GM23248 (cell line): ENCODE measurements at regions not wholly inside any gene's neighbourhood (a gene's known extent, or its start where the extent isn't known, plus 50 kb on each side); places are given as distances from the start of the nearest gene placed in this dataset.

Experiments used
- DNase-seq: peaks from one replicate; pipeline ENCODE4 v3.0.0-alpha.2; 2015
- H2AFZ ChIP-seq: fragments of 200-600 bp; sonication (generic); 2 replicates; pipeline ENCODE4 v1.6.1; 2016; ENCODE audit warnings: antibody characterized with exemption
- H3F3A ChIP-seq: fragments of 200-600 bp; sonication (generic); 2 replicates; pipeline ENCODE4 v1.6.1; 2016; ENCODE audit warnings: mild to moderate bottlenecking, antibody characterized with exemption, mixed run types; ENCODE audit not compliant: insufficient read depth
- H3K27ac ChIP-seq: fragments of 200-600 bp; sonication (generic); 2 replicates; pipeline ENCODE4 v1.5.1; 2016; ENCODE audit warnings: mild to moderate bottlenecking
- H3K27me3 ChIP-seq: fragments of 200-600 bp; sonication (generic); replicated peaks from 2 replicates; pipeline ENCODE4 v1.6.1; 2016; ENCODE audit warnings: mild to moderate bottlenecking; ENCODE audit not compliant: insufficient read depth
- H3K36me3 ChIP-seq: fragments of 200-600 bp; sonication (generic); 2 replicates; pipeline ENCODE4 v1.6.1; 2016; ENCODE audit warnings: low read depth, mild to moderate bottlenecking
- H3K4me1 ChIP-seq: fragments of 200-600 bp; sonication (generic); 2 replicates; pipeline ENCODE4 v1.6.1; 2016; ENCODE audit warnings: mild to moderate bottlenecking; ENCODE audit not compliant: insufficient read depth
- H3K4me2 ChIP-seq: fragments of 200-600 bp; sonication (generic); one replicate; pipeline ENCODE4 v1.6.1; 2016; ENCODE audit warnings: mild to moderate bottlenecking; ENCODE audit not compliant: unreplicated experiment
- H3K4me3 ChIP-seq: fragments of 200-600 bp; sonication (generic); 2 replicates; pipeline ENCODE4 v1.5.1; 2016; ENCODE audit warnings: mild to moderate bottlenecking
- H3K79me2 ChIP-seq: fragments of 200-600 bp; sonication (generic); 2 replicates; pipeline ENCODE4 v1.6.1; 2016; ENCODE audit warnings: mild to moderate bottlenecking; ENCODE audit not compliant: insufficient read depth
- H3K9ac ChIP-seq: fragments of 200-600 bp; sonication (generic); 2 replicates; pipeline ENCODE4 v1.6.1; 2016; ENCODE audit warnings: mild to moderate bottlenecking
- H3K9me2 ChIP-seq: fragments of 200-600 bp; sonication (generic); 2 replicates; pipeline ENCODE4 v1.6.1; 2016; ENCODE audit warnings: mixed run types, mild to moderate bottlenecking, moderate library complexity; ENCODE audit not compliant: insufficient read depth
- H3K9me3 ChIP-seq: fragments of 200-600 bp; sonication (generic); one replicate; pipeline ENCODE4 v1.6.1; 2017; ENCODE audit warnings: low read depth
- H4K20me1 ChIP-seq: fragments of 200-600 bp; sonication (generic); 2 replicates; pipeline ENCODE4 v1.6.0; 2016; ENCODE audit not compliant: insufficient read depth
- EZH2 ChIP-seq: fragments of 200-600 bp; sonication (generic); IDR thresholded peaks from 2 replicates; pipeline ENCODE4 v1.6.1; 2018; ENCODE audit warnings: antibody characterized with exemption, mild to moderate bottlenecking; ENCODE audit not compliant: insufficient read depth, poor library complexity, severe bottlenecking
- EZH2phosphoT487 ChIP-seq: fragments of 200-600 bp; sonication (generic); IDR thresholded peaks from 2 replicates; pipeline ENCODE4 v1.6.1; 2018; ENCODE audit warnings: antibody characterized with exemption, moderate library complexity, mild to moderate bottlenecking, low read depth; ENCODE audit not compliant: insufficient read depth
- WGBS, 2 experiments: methylation state at CpG; one replicate each; pipeline ENCODE4 v1.1.6; 2015 to 2017; ENCODE audit warnings: low lambda C conversion rate in 2 of 2, low coverage in 1 of 2; ENCODE audit errors: missing lambda C conversion rate in 2 of 2; 5-methylcytosine and 5-hydroxymethylcytosine counted together
- in situ Hi-C: fragments of 300-500 bp; cut with MboI; formaldehyde crosslinking; loops from 2 replicates; pipeline ENCODE4 v1.15.0; 2020

- DNase-seq, result no peak
- TF ChIP-seq EZH2phosphoT487 (no peak), EZH2 (no peak)
- no peaks in the 10 kb centered on the region for H4K20me1 ChIP-seq
- H2AFZ ChIP-seq, result no peak overlapping the region
- no peaks in the 10 kb centered on the region for H3F3A ChIP-seq
- H3K79me2 ChIP-seq, result no peaks in the 10 kb centered on the region
- no peaks in the 10 kb centered on the region for H3K36me3 ChIP-seq
- H3K4me2 ChIP-seq, result no peak overlapping the region
- no peak overlapping the region for H3K9ac ChIP-seq
- no peak overlapping the region for H3K4me3 ChIP-seq
- H3K9me2 ChIP-seq, result no peaks in the 10 kb centered on the region
- in situ Hi-C loops, result no loop called here
- no peaks in the 10 kb centered on the region for H3K4me1 ChIP-seq
- 60 to 62% methylated on average over 3 of the region's 3 CpGs for WGBS, 2 experiments
- H3K27me3 ChIP-seq, result no peaks in the 10 kb centered on the region
- no peak overlapping the region for H3K27ac ChIP-seq
- H3K9me3 ChIP-seq, result no peaks in the 10 kb centered on the region
Observed at GRCh38 chr5:92868442-92868841, 712.6 kb downstream of the NR2F1-AS1 start.

DNA sequence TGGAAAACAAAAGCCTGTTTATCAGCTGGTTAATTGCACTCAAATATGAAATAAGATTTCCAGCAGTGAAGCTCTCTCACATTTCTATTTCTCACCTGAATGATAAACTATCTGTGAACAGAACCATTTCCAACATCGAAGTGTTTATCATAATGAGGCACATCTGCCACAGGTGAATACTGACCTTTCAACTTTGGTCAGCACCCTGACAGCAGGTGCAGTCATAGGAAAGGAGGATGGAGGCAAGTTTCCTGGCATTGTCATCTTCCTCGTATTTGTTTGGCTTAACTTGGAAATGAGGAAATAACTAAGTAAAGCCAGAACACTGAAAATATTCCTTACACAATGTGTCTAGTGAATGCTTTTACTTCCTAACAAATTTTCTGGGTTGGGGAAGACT lies 716.4 kb downstream of the NR2F1-AS1 start:
- H2AFZ ChIP-seq, result no peak overlapping the region
- H3K36me3 ChIP-seq, result no peaks in the 10 kb centered on the region
- no peaks in the 10 kb centered on the region for H3K79me2 ChIP-seq
- H3K9me3 ChIP-seq, result no peaks in the 10 kb centered on the region
- 28 to 36% methylated on average over 2 of the region's 2 CpGs for WGBS, 2 experiments
- H3K27me3 ChIP-seq, result no peaks in the 10 kb centered on the region
- H3K9me2 ChIP-seq, result no peaks in the 10 kb centered on the region
- H3K4me2 ChIP-seq, result no peak overlapping the region
- no peak overlapping the region for H3K4me3 ChIP-seq
- TF ChIP-seq EZH2 (no peak), EZH2phosphoT487 (no peak)
- H3K27ac ChIP-seq, result no peak overlapping the region
- in situ Hi-C loops, result no loop called here
- no peaks in the 10 kb centered on the region for H4K20me1 ChIP-seq
- no peaks in the 10 kb centered on the region for H3K4me1 ChIP-seq
- no peak for DNase-seq
- H3K9ac ChIP-seq, result no peak overlapping the region
- H3F3A ChIP-seq, result no peaks in the 10 kb centered on the region

- Histone ChIP-seq H3K9me3 (no peaks in the 10 kb centered on the region), H3K4me3 (no peak overlapping the region), H3K4me1 (no peaks in the 10 kb centered on the region), H3F3A (no peaks in the 10 kb centered on the region), H3K27ac (no peak overlapping the region), H3K9me2 (no peaks in the 10 kb centered on the region), H4K20me1 (no peaks in the 10 kb centered on the region), H3K9ac (no peak overlapping the region), H3K36me3 (no peaks in the 10 kb centered on the region), H3K27me3 (no peaks in the 10 kb centered on the region), H3K79me2 (no peaks in the 10 kb centered on the region), H2AFZ (no peak overlapping the region), H3K4me2 (no peak overlapping the region)
- TF ChIP-seq EZH2phosphoT487 (no peak), EZH2 (no peak)
- in situ Hi-C loops, result no loop called here
- 52 to 53% methylated on average over 2 of the region's 2 CpGs for WGBS, 2 experiments
- DNase-seq, result no peak
Observed at GRCh38 chr5:92863666-92864065, 717.4 kb downstream of the NR2F1-AS1 start.

DNA sequence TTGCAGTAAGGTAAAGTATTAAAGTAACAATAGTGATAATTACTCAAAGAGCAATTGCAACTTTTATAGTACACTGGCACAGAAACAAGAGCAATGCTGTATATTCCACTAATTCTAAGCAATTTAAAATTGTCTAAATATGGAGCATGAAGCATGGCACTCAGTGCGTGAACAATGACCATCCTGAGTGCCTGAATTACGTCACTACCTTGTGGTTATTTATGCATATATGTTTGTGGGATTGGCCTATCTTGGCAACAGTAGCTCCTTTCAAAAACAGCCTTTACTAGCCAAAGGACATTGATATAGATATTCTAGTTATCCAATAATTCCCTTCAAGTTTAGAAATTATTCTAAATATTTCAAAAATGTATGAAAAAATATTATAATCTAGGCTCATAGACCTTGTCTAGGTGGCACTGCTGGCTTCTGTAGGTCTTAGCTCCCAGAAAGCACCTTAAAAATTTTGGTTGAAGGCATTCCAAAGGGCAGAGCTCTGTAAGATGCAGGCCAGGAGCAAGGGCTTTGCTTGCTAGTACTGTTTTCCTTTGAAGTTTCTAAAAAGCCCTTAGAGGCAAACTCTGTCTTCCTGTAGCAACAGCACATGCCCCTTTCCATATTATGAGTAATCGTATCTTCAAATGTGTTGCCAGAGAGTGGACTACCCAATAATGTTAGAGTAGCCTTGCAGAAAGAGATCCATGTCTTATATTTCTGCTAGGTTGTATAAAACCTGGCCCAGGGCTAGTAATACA lies 719.3 kb downstream of the NR2F1-AS1 start:
- Histone ChIP-seq H3K9me3 (no peaks in the 10 kb centered on the region), H3K27ac (no peak overlapping the region), H2AFZ (no peak overlapping the region), H3K4me1 (no peaks in the 10 kb centered on the region), H3K27me3 (no peaks in the 10 kb centered on the region), H3K4me3 (no peak overlapping the region), H3K4me2 (no peak overlapping the region), H3K9me2 (no peaks in the 10 kb centered on the region), H3K9ac (no peak overlapping the region), H3K36me3 (no peaks in the 10 kb centered on the region), H4K20me1 (no peaks in the 10 kb centered on the region), H3K79me2 (no peaks in the 10 kb centered on the region), H3F3A (no peaks in the 10 kb centered on the region)
- no peak for DNase-seq
- in situ Hi-C loops, result no loop called here
- WGBS, 2 experiments, result 53 to 64% methylated on average over 3 of the region's 3 CpGs
- TF ChIP-seq EZH2 (no peak), EZH2phosphoT487 (no peak)
